ENCODE measurements at regions not wholly inside any gene's neighbourhood (a gene's known extent, or its start where the extent isn't known, plus 50 kb on each side); places are given as distances from the start of the nearest gene placed in this dataset.

- Histone ChIP-seq H3K79me2 (ENCODE audit: control insufficient read depth, insufficient read depth, low read length) (no peaks in the 10 kb centered on the region), H3K4me3 (ENCODE audit: control insufficient read depth in 2 of 3, extremely low read depth in 1 of 3, insufficient read depth in 2 of 3, low read depth in 1 of 3, low read length in 3 of 3) (no peak overlapping the region), H2AFZ (ENCODE audit: control insufficient read depth, low read length) (no peak overlapping the region), H3K4me2 (ENCODE audit: control insufficient read depth, extremely low read depth, insufficient read depth, low read depth, low read length) (no peak overlapping the region), H3K9me3 (ENCODE audit: control insufficient read depth, low read depth, low read length) (no peaks in the 10 kb centered on the region), H3K4me1 (ENCODE audit: control insufficient read depth, extremely low read depth, insufficient read depth, low read length) (no peaks in the 10 kb centered on the region), H3K27me3 (ENCODE audit: control insufficient read depth, extremely low read depth, insufficient read depth, low read length) (no peaks in the 10 kb centered on the region), H3K9me1 (ENCODE audit: control insufficient read depth, extremely low read depth, insufficient read depth, low read length) (no peaks in the 10 kb centered on the region), H4K20me1 (ENCODE audit: control insufficient read depth, extremely low read depth, insufficient read depth, low read length) (no peaks in the 10 kb centered on the region), H3K9ac (ENCODE audit: control insufficient read depth, extremely low read depth, insufficient read depth, low read length) (no peak overlapping the region), H3K36me3 (ENCODE audit: control insufficient read depth in 2 of 2, extremely low read depth in 1 of 2, insufficient read depth in 2 of 2, low read length in 2 of 2) (no peaks in the 10 kb centered on the region), H3K27ac (ENCODE audit: control insufficient read depth, insufficient read depth, low read length) (no peak overlapping the region)
- TF ChIP-seq EZH2 (IDR thresholded peaks at IDR 0.05; ENCODE audit: low read length) = no peak
- TF ChIP-seq CTCF (optimal IDR thresholded peaks at IDR 0.05 in 1 of 3, IDR thresholded peaks at IDR 0.05 in 1 of 3, conservative IDR thresholded peaks at IDR 0.05 in 1 of 3; ENCODE audit: extremely low read depth in 1 of 3, insufficient read depth in 2 of 3, low read length in 3 of 3) = no peak
- dilution Hi-C loops (cut with MboI; ENCODE audit: extremely low pct_ligation_motif_present, low sequenced_read_pairs) = no loop called here
- FAIRE-seq (no peak), DNase-seq (ENCODE audit: low read depth, low spot score) (no peak)
Measured at GRCh38 chr9:28007097-28007817, 434.0 kb upstream of the C9orf72 start.

- Histone ChIP-seq H4K20me1 (ENCODE audit: control insufficient read depth, extremely low read depth, insufficient read depth, low read length) (no peaks in the 10 kb centered on the region), H3K27me3 (ENCODE audit: control insufficient read depth, extremely low read depth, insufficient read depth, low read length) (no peaks in the 10 kb centered on the region), H2AFZ (ENCODE audit: control insufficient read depth, low read length) (no peak overlapping the region), H3K4me3 (ENCODE audit: control insufficient read depth in 2 of 3, extremely low read depth in 1 of 3, insufficient read depth in 2 of 3, low read depth in 1 of 3, low read length in 3 of 3) (no peak overlapping the region), H3K36me3 (ENCODE audit: control insufficient read depth in 2 of 2, extremely low read depth in 1 of 2, insufficient read depth in 2 of 2, low read length in 2 of 2) (no peaks in the 10 kb centered on the region), H3K9me1 (ENCODE audit: control insufficient read depth, extremely low read depth, insufficient read depth, low read length) (no peaks in the 10 kb centered on the region), H3K9ac (ENCODE audit: control insufficient read depth, extremely low read depth, insufficient read depth, low read length) (no peak overlapping the region), H3K27ac (ENCODE audit: control insufficient read depth, insufficient read depth, low read length) (no peak overlapping the region), H3K9me3 (ENCODE audit: control insufficient read depth, low read depth, low read length) (no peaks in the 10 kb centered on the region), H3K79me2 (ENCODE audit: control insufficient read depth, insufficient read depth, low read length) (no peaks in the 10 kb centered on the region), H3K4me1 (ENCODE audit: control insufficient read depth, extremely low read depth, insufficient read depth, low read length) (no peaks in the 10 kb centered on the region), H3K4me2 (ENCODE audit: control insufficient read depth, extremely low read depth, insufficient read depth, low read depth, low read length) (no peak overlapping the region)
- FAIRE-seq (no peak), DNase-seq (ENCODE audit: low read depth, low spot score) (no peak)
- dilution Hi-C loops (cut with MboI; ENCODE audit: extremely low pct_ligation_motif_present, low sequenced_read_pairs) = no loop called here
- no peak for TF ChIP-seq EZH2 (IDR thresholded peaks at IDR 0.05; ENCODE audit: low read length)
- no peak for TF ChIP-seq CTCF (optimal IDR thresholded peaks at IDR 0.05 in 1 of 3, IDR thresholded peaks at IDR 0.05 in 1 of 3, conservative IDR thresholded peaks at IDR 0.05 in 1 of 3; ENCODE audit: extremely low read depth in 1 of 3, insufficient read depth in 2 of 3, low read length in 3 of 3)
Measured at GRCh38 chr9:28014212-28014611, 440.9 kb upstream of the C9orf72 start.

Measured in keratinocyte (primary cell).